GM18499 (cell line): ENCODE measurements at regions not wholly inside any gene's neighbourhood (a gene's known extent, or its start where the extent isn't known, plus 50 kb on each side); places are given as distances from the start of the nearest gene placed in this dataset.
"Not testable (repeated sequence)": the region's sequence is repeated elsewhere in the genome, so short reads cannot be mapped to it uniquely, and the experiment has no call there.

Experiments used
- ATAC-seq: cut with Tn5 transposase; IDR thresholded peaks from one replicate; pipeline ENCODE4 v1.9.1; 2021; ENCODE audit warnings: moderate number of reproducible peaks; ENCODE audit not compliant: insufficient read depth, unreplicated experiment

- no peak for ATAC-seq
Measured at GRCh38 chrX:76509775-76510174, 82.3 kb downstream of the MAGEE1 start.

DNA sequence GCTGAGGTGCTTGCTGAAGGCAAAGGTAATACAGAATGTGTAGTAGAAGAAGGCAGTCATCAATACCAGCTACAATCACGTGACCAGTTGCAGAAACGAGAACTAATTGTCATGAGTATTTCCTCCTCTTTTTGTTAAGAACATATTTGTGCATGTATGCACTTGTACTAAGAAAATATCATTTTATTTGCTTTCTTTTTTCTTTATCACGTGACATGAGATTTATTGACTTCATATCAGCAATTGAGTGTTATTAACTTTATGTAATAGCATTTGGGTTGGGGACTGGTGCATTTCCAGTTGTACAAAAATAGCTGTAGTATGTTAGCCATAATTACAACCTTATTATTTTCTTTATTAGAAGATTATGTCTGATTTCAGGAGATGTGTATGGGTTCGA is 90.0 kb downstream of the MAGEE1 start:
- no peak for ATAC-seq

GRCh38 chrX:76520273-76521054 is 93.0 kb downstream of the MAGEE1 start:
- ATAC-seq = no peak

GRCh38 chrX:76535675-76536074 is 108.2 kb downstream of the MAGEE1 start:
- ATAC-seq = not testable (repeated sequence)

DNA sequence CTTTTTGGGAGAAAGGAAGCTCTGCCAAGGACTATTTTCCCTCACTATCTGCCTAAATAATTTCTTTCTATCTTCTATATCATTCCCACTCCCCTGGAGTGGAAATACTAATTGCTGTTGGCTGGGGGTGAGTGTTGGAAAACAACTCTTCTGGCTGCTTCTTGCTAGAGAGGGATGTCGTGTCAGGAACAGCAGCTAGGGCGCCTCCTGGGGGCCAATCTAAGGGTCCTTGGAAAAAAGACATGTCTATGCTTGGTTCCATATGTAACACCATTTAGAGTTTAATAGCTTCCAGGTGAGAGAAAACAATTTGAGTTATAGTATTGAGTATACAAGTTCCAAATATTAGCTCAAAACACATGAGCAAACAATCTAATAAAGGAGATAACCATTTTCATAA is 111.3 kb downstream of the MAGEE1 start:
- no peak for ATAC-seq

GRCh38 chrX:76543381-76543780 is 115.9 kb downstream of the MAGEE1 start:
- ATAC-seq = not testable (repeated sequence)

DNA sequence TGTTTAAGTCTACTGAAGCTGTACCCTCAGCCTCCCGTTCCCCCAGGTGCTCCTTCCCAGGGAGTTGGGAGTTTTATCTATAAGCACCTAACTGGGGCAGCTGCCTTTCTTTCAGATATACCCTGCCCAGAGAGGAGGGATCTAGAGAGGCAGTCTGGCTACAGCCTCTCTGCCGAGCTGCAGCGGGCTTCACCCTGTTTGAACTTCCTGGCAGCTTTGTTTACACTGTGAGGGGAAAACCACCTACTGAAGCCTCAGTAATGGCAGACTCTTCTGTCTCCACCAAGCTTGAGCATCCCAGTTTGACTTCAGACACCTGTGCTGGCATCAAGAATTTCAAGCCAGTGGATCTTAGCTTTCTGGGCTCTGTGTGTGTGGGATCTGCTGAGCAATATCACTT is 122.5 kb downstream of the MAGEE1 start:
- no peak for ATAC-seq

DNA sequence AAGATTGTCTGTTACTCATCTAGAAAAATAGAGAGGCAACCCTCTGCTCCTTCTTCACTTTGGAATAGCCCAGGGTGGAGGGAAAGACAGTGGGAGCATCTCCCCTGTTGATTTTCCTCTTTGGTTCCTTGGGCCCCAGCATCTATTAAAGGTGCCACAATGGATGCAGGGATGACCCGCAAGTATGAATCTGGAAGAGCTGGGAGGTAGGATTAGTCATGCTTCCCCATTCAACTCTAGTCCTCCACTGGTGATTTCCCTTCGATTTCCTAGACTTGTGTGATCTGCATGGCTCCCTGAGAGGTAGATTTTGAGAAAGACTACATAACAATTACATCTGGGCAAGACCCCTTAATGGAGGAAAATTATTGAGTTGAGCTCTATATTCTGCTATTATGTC is 127.8 kb downstream of the MAGEE1 start:
- ATAC-seq = no peak

DNA sequence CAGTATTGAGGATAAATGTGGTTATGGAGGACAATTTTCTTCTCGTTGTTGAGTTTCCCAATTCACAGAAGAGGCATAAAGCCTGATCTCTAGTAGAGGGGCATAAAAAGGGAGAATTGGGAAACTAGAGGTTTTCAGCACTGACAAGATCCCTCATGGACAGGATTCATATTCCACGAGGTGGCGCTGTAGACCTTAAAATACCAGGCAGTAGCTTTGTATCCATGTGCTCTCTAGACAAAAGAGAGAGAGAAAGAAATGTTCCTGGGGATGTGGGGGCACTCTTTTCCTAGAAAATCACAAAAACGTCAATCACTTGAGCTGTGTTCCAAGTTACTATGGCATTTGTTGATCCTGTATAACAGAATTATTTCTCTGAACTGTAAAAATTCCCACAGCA is 128.3 kb downstream of the MAGEE1 start:
- no peak for ATAC-seq

DNA sequence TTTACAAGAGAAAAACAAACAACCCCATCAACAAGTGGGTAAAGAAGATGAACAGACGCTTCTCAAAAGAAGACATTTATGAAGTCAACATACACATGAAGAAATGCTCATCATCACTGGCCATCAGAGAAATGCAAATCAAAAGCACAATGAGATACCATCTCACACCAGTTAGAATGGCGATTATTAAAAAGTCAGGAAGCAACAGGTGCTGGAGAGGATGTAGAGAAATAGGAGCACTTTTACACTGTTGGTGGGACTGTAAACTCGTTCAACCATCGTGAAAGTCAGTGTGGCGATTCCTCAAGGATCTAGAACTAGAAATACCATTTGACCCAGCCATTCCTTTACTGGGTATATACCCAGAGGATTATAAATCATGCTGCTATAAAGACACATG is 137.3 kb downstream of the MAGEE1 start:
- ATAC-seq = not testable (repeated sequence)

DNA sequence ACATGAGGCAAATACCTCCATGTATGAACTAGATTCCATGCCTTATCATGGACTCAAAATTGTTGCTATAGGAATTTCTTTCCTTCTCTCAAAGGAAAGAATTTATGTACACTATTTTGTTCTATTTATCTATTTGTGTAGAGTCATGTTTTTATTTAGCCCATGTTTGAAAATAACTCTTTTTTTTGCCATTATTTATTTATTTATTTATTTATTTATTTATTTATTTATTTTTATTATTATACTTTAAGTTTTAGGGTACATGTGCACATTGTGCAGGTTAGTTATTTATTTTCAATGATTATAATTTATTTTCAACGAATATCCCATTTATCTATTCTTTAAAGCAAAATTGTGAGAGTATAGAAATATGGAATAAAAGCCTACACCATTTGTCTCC is 177.9 kb downstream of the MAGEE1 start:
- ATAC-seq = no peak

GRCh38 chrX:76617020-76617419 is 189.5 kb downstream of the MAGEE1 start:
- ATAC-seq = no peak

- no peak for ATAC-seq
Measured at GRCh38 chrX:76643590-76643989, 216.1 kb downstream of the MAGEE1 start.

- not testable (repeated sequence) for ATAC-seq
Measured at GRCh38 chrX:76651369-76651768, 223.9 kb downstream of the MAGEE1 start.

- ATAC-seq = peak; percentile 94
Measured at GRCh38 chrX:76657499-76657898, 230.0 kb downstream of the MAGEE1 start.
